ENCODE measurements at regions not wholly inside any gene's neighbourhood (a gene's known extent, or its start where the extent isn't known, plus 50 kb on each side); places are given as distances from the start of the nearest gene placed in this dataset.

- no peak overlapping the region for H3K4me3 ChIP-seq (ENCODE audit: low read depth, low read length)
- no peak for DNase-seq (ENCODE audit: low read depth in 4 of 6, low spot score in 6 of 6)
- H3K9me3 ChIP-seq (ENCODE audit: control insufficient read depth, insufficient read depth, low read length), result no peaks in the 10 kb centered on the region
- no peaks in the 10 kb centered on the region for H3K36me3 ChIP-seq (ENCODE audit: control insufficient read depth, insufficient read depth, low read length)
- H3K27me3 ChIP-seq (ENCODE audit: control insufficient read depth, insufficient read depth, low read length), result no peaks in the 10 kb centered on the region
- no peaks in the 10 kb centered on the region for H3K4me1 ChIP-seq (ENCODE audit: control insufficient read depth, insufficient read depth, low read length)
- 71% methylated on average over 1 of the region's 3 CpGs for WGBS (ENCODE audit: insufficient coverage)
- no peak overlapping the region for H3K27ac ChIP-seq (ENCODE audit: low read depth, low read length)
These were observed 97.9 kb upstream of the TAF1B start for GRCh38 chr2:9745153-9745899.

GRCh38 chr2:9747396-9747795 is 95.9 kb upstream of the TAF1B start:
- Histone ChIP-seq H3K36me3 (ENCODE audit: control insufficient read depth, insufficient read depth, low read length) (no peaks in the 10 kb centered on the region), H3K27ac (ENCODE audit: low read depth, low read length) (no peak overlapping the region), H3K4me1 (ENCODE audit: control insufficient read depth, insufficient read depth, low read length) (peaks cover 7% of the 10 kb centered on the region), H3K27me3 (ENCODE audit: control insufficient read depth, insufficient read depth, low read length) (no peaks in the 10 kb centered on the region), H3K9me3 (ENCODE audit: control insufficient read depth, insufficient read depth, low read length) (no peaks in the 10 kb centered on the region), H3K4me3 (ENCODE audit: low read depth, low read length) (no peak overlapping the region)
- WGBS (ENCODE audit: insufficient coverage), result 100% methylated on average over 1 of the region's 4 CpGs
- no peak for DNase-seq (ENCODE audit: low read depth in 4 of 6, low spot score in 6 of 6)

GRCh38 chr2:9748577-9748976 is 94.7 kb upstream of the TAF1B start:
- WGBS (ENCODE audit: insufficient coverage), result 50% methylated on average over 1 of the region's 6 CpGs
- no peaks in the 10 kb centered on the region for H3K36me3 ChIP-seq (ENCODE audit: control insufficient read depth, insufficient read depth, low read length)
- peaks cover 18% of the 10 kb centered on the region for H3K4me1 ChIP-seq (ENCODE audit: control insufficient read depth, insufficient read depth, low read length)
- no peak overlapping the region for H3K27ac ChIP-seq (ENCODE audit: low read depth, low read length)
- H3K4me3 ChIP-seq (ENCODE audit: low read depth, low read length), result no peak overlapping the region
- DNase-seq (ENCODE audit: low read depth in 4 of 6, low spot score in 6 of 6), result no peak
- no peaks in the 10 kb centered on the region for H3K9me3 ChIP-seq (ENCODE audit: control insufficient read depth, insufficient read depth, low read length)
- H3K27me3 ChIP-seq (ENCODE audit: control insufficient read depth, insufficient read depth, low read length), result peaks cover under 1% of the 10 kb centered on the region

GRCh38 chr2:9749546-9750223 is 93.6 kb upstream of the TAF1B start:
- Histone ChIP-seq H3K4me1 (ENCODE audit: control insufficient read depth, insufficient read depth, low read length) (peaks cover 27% of the 10 kb centered on the region), H3K4me3 (ENCODE audit: low read depth, low read length) (no peak overlapping the region), H3K27ac (ENCODE audit: low read depth, low read length) (no peak overlapping the region), H3K36me3 (ENCODE audit: control insufficient read depth, insufficient read depth, low read length) (no peaks in the 10 kb centered on the region), H3K27me3 (ENCODE audit: control insufficient read depth, insufficient read depth, low read length) (peaks cover 3% of the 10 kb centered on the region), H3K9me3 (ENCODE audit: control insufficient read depth, insufficient read depth, low read length) (no peaks in the 10 kb centered on the region)
- WGBS (ENCODE audit: insufficient coverage), result 84% methylated on average over 9 of the region's 9 CpGs
- DNase-seq (ENCODE audit: low read depth in 4 of 6, low spot score in 6 of 6), result no peak

GRCh38 chr2:9750224-9751215 is 92.8 kb upstream of the TAF1B start:
- 76% methylated on average over 8 of the region's 9 CpGs for WGBS (ENCODE audit: insufficient coverage)
- peaks cover 3% of the 10 kb centered on the region for H3K27me3 ChIP-seq (ENCODE audit: control insufficient read depth, insufficient read depth, low read length)
- DNase-seq (ENCODE audit: low read depth in 4 of 6, low spot score in 6 of 6), result peak in 1 of 6 donors; percentile 12
- no peaks in the 10 kb centered on the region for H3K9me3 ChIP-seq (ENCODE audit: control insufficient read depth, insufficient read depth, low read length)
- H3K27ac ChIP-seq (ENCODE audit: low read depth, low read length), result no peak overlapping the region
- no peaks in the 10 kb centered on the region for H3K36me3 ChIP-seq (ENCODE audit: control insufficient read depth, insufficient read depth, low read length)
- H3K4me1 ChIP-seq (ENCODE audit: control insufficient read depth, insufficient read depth, low read length), result peaks cover 27% of the 10 kb centered on the region
- H3K4me3 ChIP-seq (ENCODE audit: low read depth, low read length), result no peak overlapping the region

GRCh38 chr2:9751831-9752230 is 91.4 kb upstream of the TAF1B start:
- Histone ChIP-seq H3K4me1 (ENCODE audit: control insufficient read depth, insufficient read depth, low read length) (peaks cover 30% of the 10 kb centered on the region), H3K4me3 (ENCODE audit: low read depth, low read length) (no peak overlapping the region), H3K27ac (ENCODE audit: low read depth, low read length) (no peak overlapping the region), H3K9me3 (ENCODE audit: control insufficient read depth, insufficient read depth, low read length) (no peaks in the 10 kb centered on the region), H3K27me3 (ENCODE audit: control insufficient read depth, insufficient read depth, low read length) (peaks cover 3% of the 10 kb centered on the region), H3K36me3 (ENCODE audit: control insufficient read depth, insufficient read depth, low read length) (no peaks in the 10 kb centered on the region)
- WGBS (ENCODE audit: insufficient coverage), result 96% methylated on average over 10 of the region's 11 CpGs
- DNase-seq (ENCODE audit: low read depth in 4 of 6, low spot score in 6 of 6), result no peak

- no peaks in the 10 kb centered on the region for H3K9me3 ChIP-seq (ENCODE audit: control insufficient read depth, insufficient read depth, low read length)
- no peak for DNase-seq (ENCODE audit: low read depth in 4 of 6, low spot score in 6 of 6)
- H3K27ac ChIP-seq (ENCODE audit: low read depth, low read length), result no peak overlapping the region
- H3K4me1 ChIP-seq (ENCODE audit: control insufficient read depth, insufficient read depth, low read length), result peaks cover 38% of the 10 kb centered on the region
- no peak overlapping the region for H3K4me3 ChIP-seq (ENCODE audit: low read depth, low read length)
- H3K36me3 ChIP-seq (ENCODE audit: control insufficient read depth, insufficient read depth, low read length), result no peaks in the 10 kb centered on the region
- peaks cover 3% of the 10 kb centered on the region for H3K27me3 ChIP-seq (ENCODE audit: control insufficient read depth, insufficient read depth, low read length)
- WGBS (ENCODE audit: insufficient coverage), result 80% methylated on average over 11 of the region's 21 CpGs
These were observed 90.6 kb upstream of the TAF1B start for GRCh38 chr2:9752441-9753275.

GRCh38 chr2:9753276-9753600 is 90.0 kb upstream of the TAF1B start:
- WGBS (ENCODE audit: insufficient coverage), result 7% methylated on average over 5 of the region's 9 CpGs
- Histone ChIP-seq H3K27me3 (ENCODE audit: control insufficient read depth, insufficient read depth, low read length) (peaks cover 3% of the 10 kb centered on the region), H3K9me3 (ENCODE audit: control insufficient read depth, insufficient read depth, low read length) (no peaks in the 10 kb centered on the region), H3K4me3 (ENCODE audit: low read depth, low read length) (no peak overlapping the region), H3K36me3 (ENCODE audit: control insufficient read depth, insufficient read depth, low read length) (no peaks in the 10 kb centered on the region), H3K4me1 (ENCODE audit: control insufficient read depth, insufficient read depth, low read length) (peaks cover 44% of the 10 kb centered on the region), H3K27ac (ENCODE audit: low read depth, low read length) (no peak overlapping the region)
- DNase-seq (ENCODE audit: low read depth in 4 of 6, low spot score in 6 of 6), result peak in 2 of 6 donors; percentile 58 to 87
